ENCODE measurements at regions not wholly inside any gene's neighbourhood (a gene's known extent, or its start where the extent isn't known, plus 50 kb on each side); places are given as distances from the start of the nearest gene placed in this dataset.

DNA sequence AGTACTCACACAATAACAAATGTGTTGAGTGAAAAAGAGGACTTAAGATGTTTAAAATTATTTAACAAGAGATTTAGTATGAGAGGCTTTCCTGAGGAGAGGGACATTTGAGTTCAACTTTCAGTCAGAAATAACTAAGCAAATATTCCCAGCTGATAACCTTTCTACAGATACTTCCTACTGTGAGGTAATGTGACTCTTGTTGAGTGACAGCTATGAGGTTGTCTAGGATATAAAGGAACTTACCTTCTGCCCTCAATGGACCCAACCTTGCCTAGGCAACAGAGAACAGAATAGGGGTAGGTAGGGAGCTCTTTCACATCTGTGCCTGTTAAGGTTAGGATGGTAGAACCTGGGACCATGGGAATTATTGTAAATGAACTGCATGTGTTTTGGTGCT, 54.7 kb downstream of the GLUD2 start:
- no peak for DNase-seq (ENCODE audit: low read depth)
- TF ChIP-seq, protein P1, sequence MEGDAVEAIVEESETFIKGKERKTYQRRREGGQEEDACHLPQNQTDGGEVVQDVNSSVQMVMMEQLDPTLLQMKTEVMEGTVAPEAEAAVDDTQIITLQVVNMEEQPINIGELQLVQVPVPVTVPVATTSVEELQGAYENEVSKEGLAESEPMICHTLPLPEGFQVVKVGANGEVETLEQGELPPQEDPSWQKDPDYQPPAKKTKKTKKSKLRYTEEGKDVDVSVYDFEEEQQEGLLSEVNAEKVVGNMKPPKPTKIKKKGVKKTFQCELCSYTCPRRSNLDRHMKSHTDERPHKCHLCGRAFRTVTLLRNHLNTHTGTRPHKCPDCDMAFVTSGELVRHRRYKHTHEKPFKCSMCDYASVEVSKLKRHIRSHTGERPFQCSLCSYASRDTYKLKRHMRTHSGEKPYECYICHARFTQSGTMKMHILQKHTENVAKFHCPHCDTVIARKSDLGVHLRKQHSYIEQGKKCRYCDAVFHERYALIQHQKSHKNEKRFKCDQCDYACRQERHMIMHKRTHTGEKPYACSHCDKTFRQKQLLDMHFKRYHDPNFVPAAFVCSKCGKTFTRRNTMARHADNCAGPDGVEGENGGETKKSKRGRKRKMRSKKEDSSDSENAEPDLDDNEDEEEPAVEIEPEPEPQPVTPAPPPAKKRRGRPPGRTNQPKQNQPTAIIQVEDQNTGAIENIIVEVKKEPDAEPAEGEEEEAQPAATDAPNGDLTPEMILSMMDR (IDR thresholded peaks at IDR 0.05; ENCODE audit: insufficient read depth, low read length): no peak
- no peak overlapping the region for H3K4me3 ChIP-seq (ENCODE audit: low read depth, low read length)

DNA sequence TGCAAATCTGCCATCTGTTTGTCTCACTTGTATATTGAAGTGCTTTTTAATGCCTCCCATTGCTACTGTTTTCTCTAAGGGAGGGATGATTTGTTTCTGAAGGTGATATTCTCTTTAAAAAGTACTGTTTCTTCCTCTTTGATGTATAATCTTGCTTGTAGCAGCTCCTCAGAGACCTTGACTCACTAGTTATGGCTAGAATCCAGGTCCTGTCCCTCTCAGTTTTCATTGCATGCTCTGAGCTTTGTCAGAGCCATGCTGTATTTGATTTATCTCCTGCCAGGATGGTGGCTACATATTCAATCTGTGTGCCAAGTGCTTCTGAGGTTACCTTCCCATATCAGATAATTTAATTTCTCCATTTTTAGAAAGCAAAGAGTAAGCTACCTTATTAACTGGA, 56.0 kb downstream of the GLUD2 start:
- TF ChIP-seq, protein P1 (IDR thresholded peaks at IDR 0.05; ENCODE audit: insufficient read depth, low read length): no peak
- DNase-seq (ENCODE audit: low read depth): peak; percentile 13
- no peak overlapping the region for H3K4me3 ChIP-seq (ENCODE audit: low read depth, low read length)

DNA sequence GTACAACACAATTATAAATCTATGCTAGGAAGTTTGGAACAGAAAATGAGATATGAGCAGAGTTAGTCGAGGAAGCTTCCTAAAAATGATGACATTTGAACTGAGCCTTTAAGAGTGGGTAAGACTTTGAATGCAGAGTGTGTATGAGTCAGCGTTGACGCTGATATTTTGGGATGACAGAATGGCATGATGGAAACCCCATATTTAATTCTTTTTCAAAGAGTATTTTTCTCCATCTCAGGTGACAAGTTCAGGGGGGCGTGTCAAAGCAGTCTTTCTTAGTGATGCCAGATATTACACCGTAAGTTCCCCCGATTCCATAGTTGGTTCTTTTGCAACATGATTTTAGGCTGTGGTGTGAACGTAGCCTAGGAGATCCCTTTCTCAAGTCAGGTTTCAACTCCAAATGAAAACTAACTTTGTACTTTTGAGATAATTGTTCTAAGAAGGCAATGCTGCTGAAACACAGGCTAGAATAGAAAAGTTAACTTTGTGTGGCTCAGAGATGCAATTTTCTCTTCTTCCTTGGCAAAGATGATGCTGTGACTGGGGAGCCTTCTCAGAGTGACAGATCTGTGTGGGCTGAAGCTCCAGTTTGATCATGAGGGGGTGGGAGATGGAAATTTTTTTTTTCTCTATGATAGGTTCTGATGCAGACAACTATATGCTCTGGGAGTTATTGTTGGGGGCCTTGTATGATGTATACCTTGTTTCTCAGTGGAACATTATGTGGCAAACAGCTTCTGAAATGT, 59.2 kb downstream of the GLUD2 start:
- TF ChIP-seq, protein P1 (IDR thresholded peaks at IDR 0.05; ENCODE audit: insufficient read depth, low read length): no peak
- no peak for DNase-seq (ENCODE audit: low read depth)

DNA sequence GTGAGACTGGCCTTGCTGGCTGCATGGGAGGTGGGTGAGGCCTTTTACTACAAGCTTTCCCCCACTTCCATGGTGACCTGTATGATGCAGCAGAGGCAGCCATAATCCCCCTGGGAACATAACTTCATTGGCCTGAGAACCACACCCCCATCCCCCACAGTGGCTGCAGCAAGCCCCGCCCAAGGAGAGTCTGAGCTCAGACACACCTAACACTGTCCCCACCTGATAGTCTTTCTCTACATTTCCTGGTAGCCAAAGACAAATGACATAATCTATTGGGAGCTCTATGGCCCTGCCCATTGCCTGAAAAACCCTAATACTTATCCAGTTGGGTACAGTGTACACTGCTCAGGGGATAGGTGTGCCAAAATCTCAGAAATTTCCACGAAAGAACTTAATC, 62.6 kb downstream of the GLUD2 start:
- TF ChIP-seq, protein P1 (IDR thresholded peaks at IDR 0.05; ENCODE audit: insufficient read depth, low read length): no peak
- no peak overlapping the region for H3K4me3 ChIP-seq (ENCODE audit: low read depth, low read length)
- no peak for DNase-seq (ENCODE audit: low read depth)

More for the DNA sequence above, 59.2 kb downstream of the GLUD2 start:
- H3K4me3 ChIP-seq (ENCODE audit: low read depth, low read length): no peak overlapping the region

DNA sequence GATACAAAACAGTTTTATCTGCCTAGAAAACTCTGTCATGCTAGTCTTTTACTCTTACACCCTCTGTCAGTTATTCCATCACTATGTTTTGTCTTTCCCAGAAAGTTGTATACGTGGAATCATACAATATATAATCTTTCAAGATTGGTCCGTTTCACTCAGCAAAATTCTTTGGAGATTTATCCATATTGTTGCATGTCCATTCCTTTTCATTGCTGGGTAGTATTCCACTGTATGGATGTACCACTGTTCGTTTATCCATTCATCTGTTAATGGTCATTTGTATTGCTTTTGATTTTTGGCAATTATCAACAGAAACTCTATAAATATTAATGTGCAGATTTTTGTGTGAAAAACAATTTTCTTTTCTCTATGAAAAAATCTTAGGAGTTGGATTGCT, 63.1 kb downstream of the GLUD2 start:
- H3K4me3 ChIP-seq (ENCODE audit: low read depth, low read length): no peak overlapping the region
- DNase-seq (ENCODE audit: low read depth): no peak
- TF ChIP-seq, protein P1 (IDR thresholded peaks at IDR 0.05; ENCODE audit: insufficient read depth, low read length): no peak

DNA sequence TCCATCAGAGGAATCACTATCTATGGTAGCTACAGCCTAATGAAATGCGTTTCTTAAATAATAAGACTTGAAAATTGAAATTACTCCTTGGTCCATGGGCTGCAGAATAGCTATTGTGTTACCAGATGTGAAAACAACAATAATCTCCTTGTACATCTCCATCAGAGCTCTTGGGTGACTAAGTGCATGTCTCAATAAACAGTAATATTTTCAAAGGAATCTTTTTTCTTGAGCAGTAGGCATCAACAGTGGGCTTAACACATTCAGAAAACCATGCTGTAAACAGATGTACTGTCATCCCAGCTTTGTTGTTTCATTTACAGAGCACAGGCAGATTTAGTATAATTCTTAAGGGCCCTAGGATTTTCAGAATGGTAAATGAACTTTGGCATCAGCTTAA, 67.3 kb downstream of the GLUD2 start:
- DNase-seq (ENCODE audit: low read depth): no peak
- TF ChIP-seq, protein P1 (IDR thresholded peaks at IDR 0.05; ENCODE audit: insufficient read depth, low read length): no peak
- no peak overlapping the region for H3K4me3 ChIP-seq (ENCODE audit: low read depth, low read length)

Data from fibroblast of the aortic adventitia (primary cell).